Testis (tissue), 2 donors: ENCODE measurements at regions not wholly inside any gene's neighbourhood (a gene's known extent, or its start where the extent isn't known, plus 50 kb on each side); places are given as distances from the start of the nearest gene placed in this dataset.

ENCODE experiments used
- DNase-seq: peaks from one replicate; pipeline ENCODE4 v3.0.0-alpha.2; 2019
- H3K27ac ChIP-seq, 2 donors: fragments of 200-600 bp; sonication (generic); one replicate each; pipeline ENCODE4 v1.5.1; 2019
- H3K27me3 ChIP-seq: fragments of 200-600 bp; sonication (generic); one replicate; pipeline ENCODE4 v1.5.1; 2019
- H3K36me3 ChIP-seq: fragments of 200-600 bp; sonication (generic); one replicate; pipeline ENCODE4 v1.5.1; 2017; ENCODE audit warnings: low read depth; ENCODE audit errors: missing control alignments
- H3K4me1 ChIP-seq: fragments of 200-600 bp; sonication (generic); one replicate; pipeline ENCODE4 v1.5.1; 2019
- H3K4me3 ChIP-seq, 2 donors: fragments of 200-600 bp; sonication (generic); one replicate each; pipeline ENCODE4 v1.5.1; 2017 to 2019
- H3K9me3 ChIP-seq: fragments of 200-600 bp; sonication (generic); one replicate; pipeline ENCODE4 v1.5.1; 2017
- POLR2A ChIP-seq: fragments of 450-650 bp; IDR thresholded peaks from one replicate; pipeline ENCODE4 v1.6.1; 2017; ENCODE audit warnings: antibody characterized with exemption, mild to moderate bottlenecking, moderate library complexity
- WGBS, 2 donors: methylation state at CpG; one replicate each; pipeline ENCODE4 v1.1.5; 2018; 5-methylcytosine and 5-hydroxymethylcytosine counted together
- intact Hi-C: fragments of 100-400 bp; cut with DNase I; formaldehyde crosslinking; loops from one replicate; pipeline ENCODE4 v1.15.1; 2023; ENCODE audit warnings: low total_unique reads
- TF ChIP-seq, protein P1 (sequence below), 3 experiments: fragments of 450-650 bp in 2 of 3; fragments of 200-600 bp in 1 of 3; sonication (generic) in 1 of 3; IDR thresholded peaks; one replicate each; pipeline ENCODE4 v1.5.1; 2016 to 2019; ENCODE audit warnings: antibody characterized with exemption in 3 of 3, mild to moderate bottlenecking in 2 of 3, moderate library complexity in 1 of 3

DNA sequence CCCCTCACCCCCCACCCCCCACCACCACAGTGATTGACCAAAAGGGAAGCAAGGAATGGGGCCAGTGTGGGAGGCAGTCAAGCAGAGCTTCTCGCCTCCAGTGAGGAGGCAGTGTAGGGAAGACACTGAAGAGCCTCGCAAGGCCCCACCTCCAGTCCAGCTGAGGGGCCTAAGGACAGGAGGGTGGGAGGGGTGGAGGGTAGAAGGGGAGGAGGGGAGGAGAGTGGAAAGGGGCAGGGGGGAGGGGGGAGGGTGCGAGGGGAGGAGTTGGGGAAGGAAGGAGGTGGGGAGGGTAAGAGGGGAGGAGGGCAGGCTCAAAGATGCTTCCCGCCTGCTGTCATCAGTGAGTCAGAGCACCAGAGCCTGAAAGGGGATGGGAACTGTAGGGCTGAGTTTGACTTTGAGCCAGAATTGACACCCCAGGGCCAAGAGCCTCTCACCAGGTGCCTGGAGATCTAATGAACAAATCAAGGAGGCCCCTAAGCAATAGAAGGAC, 786.2 kb downstream of the UQCRFS1 start:
- Histone ChIP-seq H3K4me3 (no peak overlapping the region), H3K9me3 (no peaks in the 10 kb centered on the region), H3K27me3 (no peaks in the 10 kb centered on the region), H3K27ac (no peak overlapping the region), H3K4me1 (no peaks in the 10 kb centered on the region), H3K36me3 (no peaks in the 10 kb centered on the region)
- intact Hi-C loops, result no loop called here
- 47 to 50% methylated on average over 3 to 4 of the region's 4 CpGs for WGBS, 2 donors
- no peak for DNase-seq
- no peak for TF ChIP-seq POLR2A
- TF ChIP-seq, protein P1, sequence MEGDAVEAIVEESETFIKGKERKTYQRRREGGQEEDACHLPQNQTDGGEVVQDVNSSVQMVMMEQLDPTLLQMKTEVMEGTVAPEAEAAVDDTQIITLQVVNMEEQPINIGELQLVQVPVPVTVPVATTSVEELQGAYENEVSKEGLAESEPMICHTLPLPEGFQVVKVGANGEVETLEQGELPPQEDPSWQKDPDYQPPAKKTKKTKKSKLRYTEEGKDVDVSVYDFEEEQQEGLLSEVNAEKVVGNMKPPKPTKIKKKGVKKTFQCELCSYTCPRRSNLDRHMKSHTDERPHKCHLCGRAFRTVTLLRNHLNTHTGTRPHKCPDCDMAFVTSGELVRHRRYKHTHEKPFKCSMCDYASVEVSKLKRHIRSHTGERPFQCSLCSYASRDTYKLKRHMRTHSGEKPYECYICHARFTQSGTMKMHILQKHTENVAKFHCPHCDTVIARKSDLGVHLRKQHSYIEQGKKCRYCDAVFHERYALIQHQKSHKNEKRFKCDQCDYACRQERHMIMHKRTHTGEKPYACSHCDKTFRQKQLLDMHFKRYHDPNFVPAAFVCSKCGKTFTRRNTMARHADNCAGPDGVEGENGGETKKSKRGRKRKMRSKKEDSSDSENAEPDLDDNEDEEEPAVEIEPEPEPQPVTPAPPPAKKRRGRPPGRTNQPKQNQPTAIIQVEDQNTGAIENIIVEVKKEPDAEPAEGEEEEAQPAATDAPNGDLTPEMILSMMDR (IDR thresholded peaks at IDR 0.05), result no peak

DNA sequence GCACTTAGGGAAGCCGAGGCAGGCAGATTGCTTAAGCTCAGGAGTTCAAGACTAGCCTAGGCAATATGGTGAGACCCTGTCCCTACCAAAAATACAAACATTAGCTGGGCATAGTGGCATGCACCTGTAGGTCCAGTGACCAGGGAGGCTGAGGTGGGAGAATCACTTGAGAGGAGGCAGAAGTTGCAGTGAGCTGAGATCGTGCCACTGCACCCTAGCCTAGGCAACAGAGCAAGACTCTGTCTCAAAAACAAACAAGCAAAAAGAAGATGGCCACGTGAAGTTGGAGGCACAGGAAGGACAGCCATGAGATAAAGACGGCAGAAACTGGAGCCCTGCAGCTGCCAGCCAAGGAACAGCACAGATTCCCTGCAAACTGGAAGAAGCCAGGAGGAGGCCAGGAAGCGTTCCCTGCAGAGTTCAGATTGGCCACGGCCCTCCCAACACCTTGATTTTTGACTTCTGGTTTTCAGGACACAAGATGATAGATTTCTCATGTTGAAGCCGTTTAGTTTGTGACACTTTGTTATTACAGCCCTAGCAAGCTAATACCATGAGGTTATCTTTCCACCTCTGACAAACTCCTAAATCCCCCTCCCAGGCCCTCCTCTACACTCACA, 786.7 kb downstream of the UQCRFS1 start:
- Histone ChIP-seq H3K9me3 (no peaks in the 10 kb centered on the region), H3K36me3 (no peaks in the 10 kb centered on the region), H3K4me3 (no peak overlapping the region), H3K27ac (no peak overlapping the region), H3K4me1 (no peaks in the 10 kb centered on the region), H3K27me3 (no peaks in the 10 kb centered on the region)
- intact Hi-C loops, result no loop called here
- TF ChIP-seq, protein P1 (IDR thresholded peaks at IDR 0.05), result no peak
- TF ChIP-seq POLR2A, result no peak
- no peak for DNase-seq
- 35 to 45% methylated on average over 7 of the region's 7 CpGs for WGBS, 2 donors

DNA sequence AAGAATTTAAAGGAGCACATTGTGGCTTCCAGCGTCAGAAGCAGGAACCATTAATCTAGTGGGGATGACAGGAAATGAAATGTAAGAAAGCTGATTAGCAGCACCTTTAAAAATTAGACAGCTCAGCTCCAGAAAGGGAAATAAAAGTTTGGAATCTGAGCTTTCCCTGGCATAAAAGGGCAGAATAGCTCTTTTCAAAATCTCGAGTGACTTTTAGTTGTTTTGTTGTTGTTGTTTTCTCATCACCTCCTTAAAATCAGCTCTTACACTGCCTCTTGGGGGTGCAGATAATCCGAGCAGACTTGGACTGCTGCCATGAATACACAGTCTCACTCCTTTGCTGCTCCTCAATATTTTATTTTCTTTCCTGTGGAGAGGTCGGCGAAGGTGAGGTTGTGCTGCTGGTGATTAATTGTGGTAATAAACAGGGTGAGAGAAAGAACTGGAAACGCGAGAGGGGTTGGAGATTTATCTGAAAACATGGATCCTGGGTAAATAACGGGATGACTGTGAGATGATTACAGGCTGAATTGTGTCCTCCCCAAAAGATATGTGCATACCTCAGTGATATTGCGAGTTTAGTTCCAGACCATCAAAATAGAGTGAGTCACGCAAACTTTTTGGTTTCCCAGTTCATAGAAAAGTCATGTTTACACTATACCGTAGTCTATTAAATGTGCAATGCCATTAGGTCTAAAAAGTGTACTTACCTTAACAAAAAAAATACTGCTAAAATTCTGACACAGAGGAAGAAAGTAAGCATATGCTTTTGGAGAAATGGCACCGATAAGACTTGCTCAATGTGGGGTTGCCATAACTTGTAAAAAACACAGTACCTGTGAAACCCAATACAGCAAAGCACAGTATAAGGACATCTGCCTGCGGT, 787.7 kb downstream of the UQCRFS1 start:
- H3K36me3 ChIP-seq, result no peaks in the 10 kb centered on the region
- H3K27me3 ChIP-seq, result no peaks in the 10 kb centered on the region
- TF ChIP-seq POLR2A, result no peak
- TF ChIP-seq, protein P1 (IDR thresholded peaks at IDR 0.05), result no peak
- no peaks in the 10 kb centered on the region for H3K9me3 ChIP-seq
- no peaks in the 10 kb centered on the region for H3K4me1 ChIP-seq
- WGBS, 2 donors, result 35 to 48% methylated on average over 13 of the region's 13 CpGs
- DNase-seq, result no peak
- H3K27ac ChIP-seq, result no peak overlapping the region
- intact Hi-C loops, result no loop called here
- no peak overlapping the region for H3K4me3 ChIP-seq

DNA sequence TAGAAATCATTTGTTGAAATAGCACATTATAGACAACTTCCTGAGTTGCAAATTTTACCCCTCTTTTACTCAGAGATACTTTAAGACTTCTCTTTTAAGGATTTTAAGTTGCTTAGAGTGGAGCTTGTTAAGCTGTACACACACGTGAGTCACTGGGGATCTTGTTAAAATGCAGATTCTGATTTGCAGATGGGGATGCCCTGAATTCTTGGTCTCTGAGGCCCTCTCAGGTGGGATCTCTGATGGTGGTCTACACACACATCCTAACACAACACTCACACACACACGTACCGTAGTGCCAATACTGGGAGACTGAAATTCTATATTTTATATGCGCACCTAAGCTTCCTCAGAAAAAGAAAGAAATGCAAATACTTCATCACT, 788.3 kb downstream of the UQCRFS1 start:
- Histone ChIP-seq H3K4me3 (no peak overlapping the region), H3K27ac (no peak overlapping the region), H3K4me1 (no peaks in the 10 kb centered on the region), H3K27me3 (no peaks in the 10 kb centered on the region), H3K36me3 (no peaks in the 10 kb centered on the region), H3K9me3 (no peaks in the 10 kb centered on the region)
- 33% methylated on average over 4 of the region's 4 CpGs for WGBS, 2 donors
- TF ChIP-seq, protein P1 (IDR thresholded peaks at IDR 0.05), result no peak
- TF ChIP-seq POLR2A, result no peak
- DNase-seq, result no peak
- intact Hi-C loops, result no loop called here
